ENCODE measurements at regions not wholly inside any gene's neighbourhood (a gene's known extent, or its start where the extent isn't known, plus 50 kb on each side); places are given as distances from the start of the nearest gene placed in this dataset.

DNA sequence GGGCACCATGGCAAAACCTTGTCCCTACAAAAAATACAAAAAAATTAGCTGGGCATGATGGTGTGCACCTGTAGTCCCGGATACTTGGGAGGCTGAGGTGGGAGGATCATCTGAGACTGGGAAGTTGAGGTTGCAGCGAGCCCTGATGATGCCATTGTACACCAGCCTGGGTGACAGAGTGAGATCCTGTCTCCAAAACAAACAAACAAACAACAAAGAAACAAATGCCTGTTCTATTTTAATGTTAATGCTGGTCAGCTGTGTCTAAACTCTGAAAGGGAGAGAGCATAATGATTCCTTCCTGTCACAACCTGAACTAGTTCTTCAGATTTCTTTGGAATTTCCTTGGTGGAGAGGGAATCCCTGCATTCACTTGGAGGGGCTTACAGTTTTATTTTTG, 413.0 kb upstream of the TBL1XR1 start:
- Histone ChIP-seq H3K36me3 (ENCODE audit: insufficient read depth, low read length) (no peaks in the 10 kb centered on the region), H3K4me3 (ENCODE audit: low read length) (no peak overlapping the region), H3K9me3 (ENCODE audit: control insufficient read depth in 1 of 2, insufficient read depth in 1 of 2, low read length in 2 of 2) (no peaks in the 10 kb centered on the region), H3K27me3 (ENCODE audit: control insufficient read depth in 1 of 2, insufficient read depth in 2 of 2, low read length in 2 of 2) (no peaks in the 10 kb centered on the region), H3K4me1 (ENCODE audit: insufficient read depth, low read length) (no peaks in the 10 kb centered on the region), H3K27ac (ENCODE audit: low read depth in 1 of 2, low read length in 2 of 2) (no peak overlapping the region)
- no peak overlapping the region for H3K4me3 Mint-ChIP-seq
- H3K27ac Mint-ChIP-seq, result no peak overlapping the region
- H3K27me3 Mint-ChIP-seq, result no peaks in the 10 kb centered on the region
- TF ChIP-seq, protein P1, sequence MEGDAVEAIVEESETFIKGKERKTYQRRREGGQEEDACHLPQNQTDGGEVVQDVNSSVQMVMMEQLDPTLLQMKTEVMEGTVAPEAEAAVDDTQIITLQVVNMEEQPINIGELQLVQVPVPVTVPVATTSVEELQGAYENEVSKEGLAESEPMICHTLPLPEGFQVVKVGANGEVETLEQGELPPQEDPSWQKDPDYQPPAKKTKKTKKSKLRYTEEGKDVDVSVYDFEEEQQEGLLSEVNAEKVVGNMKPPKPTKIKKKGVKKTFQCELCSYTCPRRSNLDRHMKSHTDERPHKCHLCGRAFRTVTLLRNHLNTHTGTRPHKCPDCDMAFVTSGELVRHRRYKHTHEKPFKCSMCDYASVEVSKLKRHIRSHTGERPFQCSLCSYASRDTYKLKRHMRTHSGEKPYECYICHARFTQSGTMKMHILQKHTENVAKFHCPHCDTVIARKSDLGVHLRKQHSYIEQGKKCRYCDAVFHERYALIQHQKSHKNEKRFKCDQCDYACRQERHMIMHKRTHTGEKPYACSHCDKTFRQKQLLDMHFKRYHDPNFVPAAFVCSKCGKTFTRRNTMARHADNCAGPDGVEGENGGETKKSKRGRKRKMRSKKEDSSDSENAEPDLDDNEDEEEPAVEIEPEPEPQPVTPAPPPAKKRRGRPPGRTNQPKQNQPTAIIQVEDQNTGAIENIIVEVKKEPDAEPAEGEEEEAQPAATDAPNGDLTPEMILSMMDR (IDR thresholded peaks at IDR 0.05), result no peak
- no peaks in the 10 kb centered on the region for H3K9me3 Mint-ChIP-seq
- POLR2A ChIA-PET, result interaction anchor here (1.2 to 2.4 kb wide), 2 partner anchors 12 to 20 kb away, joined by 3 to 12 read pairs; no protein-coding TSS in a partner anchor
- H3K4me1 Mint-ChIP-seq (ENCODE audit: low read depth), result peaks cover 35% of the 10 kb centered on the region
- intact Hi-C loops (cut with DNase I, micrococcal nuclease), result no loop called here
- CTCF ChIA-PET, result no interaction called here
- DNase-seq, result no peak
- ATAC-seq (ENCODE audit: poor library complexity), result no peak
- no peaks in the 10 kb centered on the region for H3K36me3 Mint-ChIP-seq (ENCODE audit: low read depth)

DNA sequence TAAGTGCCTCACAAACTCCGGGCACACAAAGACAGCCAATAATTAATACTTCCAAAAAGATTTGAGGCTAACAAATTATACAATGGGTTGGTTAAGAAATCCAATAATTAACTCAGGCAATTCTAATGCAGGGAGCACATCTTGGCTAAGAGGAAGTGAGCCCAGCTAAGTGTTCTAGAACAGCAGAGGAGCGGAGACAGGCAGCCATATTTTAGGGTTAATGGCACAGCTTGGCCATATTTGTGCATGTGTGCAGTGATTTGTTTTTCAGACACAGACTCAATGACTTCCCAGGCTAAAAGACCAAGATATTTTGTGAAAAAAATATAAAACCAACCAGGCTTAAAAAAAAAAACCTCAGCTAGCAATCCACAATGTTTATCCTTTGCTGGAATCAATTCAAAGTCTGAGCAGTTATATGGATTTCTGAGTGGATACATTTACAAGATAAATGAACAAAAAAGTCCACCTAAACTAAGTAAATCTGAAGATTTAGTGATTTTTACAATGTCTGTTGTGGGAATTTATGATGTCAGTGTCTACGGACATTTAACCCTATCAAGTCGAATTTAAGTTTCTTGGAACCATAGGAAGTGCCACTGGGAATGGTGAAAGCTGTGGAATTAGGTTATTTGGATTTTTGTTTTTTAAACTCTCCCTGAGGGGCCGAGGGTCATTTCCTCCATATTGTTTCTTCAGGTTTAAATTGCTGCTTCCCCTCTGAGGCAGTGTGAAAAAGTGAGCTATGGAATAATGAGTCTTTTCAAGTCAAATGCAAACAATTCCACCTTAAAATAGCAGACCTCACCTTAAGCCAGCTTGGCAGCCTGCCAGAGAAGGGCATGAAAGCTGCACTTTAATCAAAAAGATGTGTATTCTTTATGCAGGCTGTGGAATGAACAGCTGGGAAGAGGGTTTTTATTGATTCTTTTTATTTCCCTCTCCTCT, 413.7 kb upstream of the TBL1XR1 start:
- intact Hi-C loops (cut with DNase I, micrococcal nuclease), result no loop called here
- no peak for ATAC-seq (ENCODE audit: poor library complexity)
- Histone ChIP-seq H3K4me1 (ENCODE audit: insufficient read depth, low read length) (no peaks in the 10 kb centered on the region), H3K36me3 (ENCODE audit: insufficient read depth, low read length) (no peaks in the 10 kb centered on the region), H3K9me3 (ENCODE audit: control insufficient read depth in 1 of 2, insufficient read depth in 1 of 2, low read length in 2 of 2) (no peaks in the 10 kb centered on the region), H3K27ac (ENCODE audit: low read depth in 1 of 2, low read length in 2 of 2) (no peak overlapping the region), H3K4me3 (ENCODE audit: low read length) (no peak overlapping the region), H3K27me3 (ENCODE audit: control insufficient read depth in 1 of 2, insufficient read depth in 2 of 2, low read length in 2 of 2) (no peaks in the 10 kb centered on the region)
- peak in 10 of 14 experiments; percentile 6 to 53 (median 18) for DNase-seq
- Mint-ChIP-seq H3K9me3 (no peaks in the 10 kb centered on the region), H3K4me1 (ENCODE audit: low read depth) (peaks cover 35% of the 10 kb centered on the region), H3K27ac (no peak overlapping the region), H3K36me3 (ENCODE audit: low read depth) (no peaks in the 10 kb centered on the region), H3K4me3 (no peak overlapping the region), H3K27me3 (no peaks in the 10 kb centered on the region)
- CTCF ChIA-PET, result no interaction called here
- POLR2A ChIA-PET, result interaction anchor here (0.8 to 2.4 kb wide), 3 partner anchors 11 to 35 kb away, joined by 3 to 12 read pairs (median 3); no protein-coding TSS in a partner anchor
- TF ChIP-seq, protein P1 (IDR thresholded peaks at IDR 0.05), result no peak

DNA sequence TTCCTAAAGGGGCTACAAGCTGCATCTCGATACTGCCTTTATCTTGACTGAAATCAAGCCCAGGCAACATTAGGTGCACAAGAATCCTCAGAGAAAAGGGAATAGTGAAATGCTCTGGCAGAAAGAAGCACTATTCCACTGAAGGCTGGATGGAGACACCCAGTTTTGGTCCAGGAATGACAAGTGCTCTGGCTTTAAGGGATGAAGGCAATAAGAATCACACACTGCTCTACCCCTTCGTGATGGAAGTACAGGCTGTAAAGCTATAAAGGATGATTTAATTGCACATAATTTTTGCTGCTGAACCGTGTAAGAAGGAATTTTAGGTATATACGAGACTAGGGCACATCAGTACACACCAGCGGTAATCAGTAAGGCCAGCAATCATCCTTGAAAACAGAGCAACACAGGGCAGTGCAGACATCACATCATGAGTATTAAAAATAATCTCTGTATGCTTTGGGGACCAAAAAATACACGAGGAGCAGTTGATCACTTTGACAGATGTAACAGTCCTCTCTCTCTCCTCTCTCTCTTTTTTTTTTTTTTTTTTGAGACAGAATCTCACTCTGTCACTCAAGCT, 414.6 kb upstream of the TBL1XR1 start:
- Histone ChIP-seq H3K4me1 (ENCODE audit: insufficient read depth, low read length) (no peaks in the 10 kb centered on the region), H3K9me3 (ENCODE audit: control insufficient read depth in 1 of 2, insufficient read depth in 1 of 2, low read length in 2 of 2) (no peaks in the 10 kb centered on the region), H3K36me3 (ENCODE audit: insufficient read depth, low read length) (no peaks in the 10 kb centered on the region), H3K27ac (ENCODE audit: low read depth in 1 of 2, low read length in 2 of 2) (no peak overlapping the region), H3K4me3 (ENCODE audit: low read length) (no peak overlapping the region), H3K27me3 (ENCODE audit: control insufficient read depth in 1 of 2, insufficient read depth in 2 of 2, low read length in 2 of 2) (no peaks in the 10 kb centered on the region)
- H3K9me3 Mint-ChIP-seq, result no peaks in the 10 kb centered on the region
- H3K36me3 Mint-ChIP-seq (ENCODE audit: low read depth), result no peaks in the 10 kb centered on the region
- TF ChIP-seq, protein P1 (IDR thresholded peaks at IDR 0.05), result no peak
- H3K4me3 Mint-ChIP-seq, result no peak overlapping the region
- no peaks in the 10 kb centered on the region for H3K27me3 Mint-ChIP-seq
- no peak overlapping the region for H3K27ac Mint-ChIP-seq
- no peak for DNase-seq
- H3K4me1 Mint-ChIP-seq (ENCODE audit: low read depth), result peaks cover 32% of the 10 kb centered on the region
- ChIA-PET POLR2A (interaction anchor here (0.8 to 2.4 kb wide), 3 partner anchors 12 to 34 kb away, joined by 3 to 12 read pairs (median 3); no protein-coding TSS in a partner anchor), CTCF (no interaction called here)
- intact Hi-C loops (cut with DNase I, micrococcal nuclease), result no loop called here
- ATAC-seq (ENCODE audit: poor library complexity), result no peak
